Breast epithelium (tissue), 4 donors: ENCODE measurements at regions not wholly inside any gene's neighbourhood (a gene's known extent, or its start where the extent isn't known, plus 50 kb on each side); places are given as distances from the start of the nearest gene placed in this dataset.

Source experiments
- DNase-seq, 2 donors: peaks; one replicate each; pipeline ENCODE4 v3.0.0-alpha.2; 2019; ENCODE audit warnings: low spot score in 2 of 2
- H3K27ac ChIP-seq, 2 donors: fragments of 200-600 bp; sonication (generic) in 1 of 2; one replicate each; pipeline ENCODE4 v1.5.1; 2016 to 2019; ENCODE audit warnings: mild to moderate bottlenecking in 1 of 2
- H3K27me3 ChIP-seq, 2 donors: fragments of 200-600 bp; sonication (generic) in 1 of 2; one replicate each; pipeline versions ENCODE4 v1.5.1 to v1.6.0; 2017 to 2019; ENCODE audit warnings: control low read depth in 1 of 2, mild to moderate bottlenecking in 1 of 2
- H3K36me3 ChIP-seq: fragments of 200-600 bp; one replicate; pipeline ENCODE4 v1.5.1; 2019
- H3K4me1 ChIP-seq, 2 donors: fragments of 200-600 bp; sonication (generic); one replicate each; pipeline ENCODE4 v1.5.1; 2016 to 2019; ENCODE audit warnings: control low read depth in 1 of 2
- H3K4me3 ChIP-seq, 3 donors: fragments of 200-600 bp; sonication (generic); 1 replicate in 2 of 3; 2 replicates in 1 of 3; pipeline ENCODE4 v1.5.1; 2016 to 2019; ENCODE audit warnings: mild to moderate bottlenecking in 3 of 3, moderate library complexity in 2 of 3
- H3K9me3 ChIP-seq, 2 donors: fragments of 200-600 bp; sonication (generic) in 1 of 2; one replicate each; pipeline ENCODE4 v1.5.1; 2016 to 2019; ENCODE audit warnings: control low read depth in 1 of 2
- CTCF ChIP-seq, 3 donors: fragments of 450-650 bp; IDR thresholded peaks; one replicate each; pipeline ENCODE4 v1.5.1; 2016 to 2017; ENCODE audit warnings: antibody characterized with exemption in 3 of 3, mild to moderate bottlenecking in 3 of 3, moderate library complexity in 3 of 3
- POLR2A ChIP-seq: fragments of 450-650 bp; IDR thresholded peaks from one replicate; pipeline ENCODE4 v1.6.1; 2016; ENCODE audit warnings: antibody characterized with exemption, mild to moderate bottlenecking, moderate library complexity
- POLR2AphosphoS5 ChIP-seq, 3 donors: sonication (generic); formaldehyde crosslinking; IDR thresholded peaks; one replicate each; pipeline ENCODE4 v1.6.1; 2017; ENCODE audit warnings: antibody characterized with exemption in 3 of 3
- intact Hi-C: fragments of 100-400 bp; cut with DNase I; formaldehyde crosslinking; loops from one replicate; pipeline ENCODE4 v1.15.1; 2023; ENCODE audit warnings: low total_unique reads

DNA sequence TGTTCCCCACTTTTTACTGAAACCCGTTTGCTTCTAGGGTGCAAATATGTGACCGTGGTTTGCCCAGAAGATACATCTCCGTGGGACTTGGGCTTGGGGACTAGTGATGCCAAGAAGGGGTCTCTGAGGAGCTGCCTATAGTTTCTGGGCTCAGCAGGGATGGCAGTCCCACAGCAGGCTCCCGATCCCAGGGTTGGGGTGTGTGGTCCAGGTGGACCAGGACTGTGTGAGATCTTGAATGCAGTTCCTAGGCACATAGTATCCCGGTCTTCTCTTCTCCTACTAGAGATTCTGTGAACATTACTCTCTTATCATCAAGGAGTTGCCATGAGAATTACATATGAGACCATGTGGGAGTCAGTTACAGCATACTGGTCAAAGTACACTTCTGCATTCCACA is 435.8 kb upstream of the SPRED2 start:
- Histone ChIP-seq H3K9me3 (no peaks in the 10 kb centered on the region), H3K27ac (no peak overlapping the region), H3K27me3 (no peaks in the 10 kb centered on the region), H3K4me3 (no peak overlapping the region), H3K4me1 (no peaks in the 10 kb centered on the region), H3K36me3 (no peaks in the 10 kb centered on the region)
- intact Hi-C loops = loop anchor here (5.0 kb wide), 1 partner anchor 1404 kb away; no protein-coding TSS in a partner anchor
- DNase-seq = no peak
- no peak for TF ChIP-seq POLR2AphosphoS5 (IDR thresholded peaks at IDR 0.05)
- no peak for TF ChIP-seq CTCF (IDR thresholded peaks at IDR 0.05)

DNA sequence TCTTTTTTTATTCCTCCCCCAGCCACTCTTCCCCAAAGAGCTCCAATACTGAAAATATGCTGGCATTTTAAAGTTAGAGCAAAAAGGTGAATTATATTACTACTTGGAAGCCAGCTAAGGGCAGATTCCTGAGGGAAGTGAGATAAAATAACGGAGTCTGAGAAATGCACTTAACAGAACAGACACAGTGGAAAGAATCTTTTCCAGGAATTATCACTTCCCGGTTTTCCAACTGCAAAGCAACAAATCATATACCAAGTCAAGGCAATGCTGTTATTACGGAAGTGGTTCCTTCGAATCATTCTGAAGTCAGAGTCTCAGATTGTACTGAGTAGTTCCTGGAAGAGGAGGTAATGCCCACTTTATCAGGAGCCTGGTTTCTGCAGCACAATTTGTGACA is 435.0 kb upstream of the SPRED2 start:
- H3K27ac ChIP-seq = no peak overlapping the region
- no peaks in the 10 kb centered on the region for H3K4me1 ChIP-seq
- H3K27me3 ChIP-seq = no peaks in the 10 kb centered on the region
- no peak overlapping the region for H3K4me3 ChIP-seq
- intact Hi-C loops = loop anchor here (5.0 kb wide), 1 partner anchor 1405 kb away; no protein-coding TSS in a partner anchor
- TF ChIP-seq POLR2A = no peak
- TF ChIP-seq CTCF (IDR thresholded peaks at IDR 0.05) = no peak
- no peak for TF ChIP-seq POLR2AphosphoS5 (IDR thresholded peaks at IDR 0.05)
- H3K36me3 ChIP-seq = no peaks in the 10 kb centered on the region
- H3K9me3 ChIP-seq = no peaks in the 10 kb centered on the region
- no peak for DNase-seq

DNA sequence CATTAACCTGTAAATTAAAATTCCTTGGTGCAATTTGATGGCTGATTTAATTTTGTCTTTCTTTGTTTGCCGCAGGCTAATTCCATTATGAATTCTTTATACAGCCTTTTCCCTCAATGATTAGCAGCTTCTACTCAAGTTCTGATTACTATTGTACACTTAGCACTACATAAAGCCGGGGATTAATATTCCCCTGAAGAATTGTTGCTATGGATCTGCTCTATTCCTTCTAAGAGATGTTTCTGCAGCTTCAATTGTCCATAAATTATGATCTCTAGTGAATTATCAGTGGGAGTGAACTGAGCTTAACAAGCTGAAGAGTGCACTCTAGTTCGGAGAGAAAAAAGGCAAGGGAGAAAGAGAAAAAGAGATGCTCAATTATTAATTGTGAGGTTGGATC is 433.7 kb upstream of the SPRED2 start:
- no peak for DNase-seq
- no peaks in the 10 kb centered on the region for H3K27me3 ChIP-seq
- intact Hi-C loops = loop anchor here (5.0 kb wide), 1 partner anchor 1406 kb away; no protein-coding TSS in a partner anchor
- no peaks in the 10 kb centered on the region for H3K4me1 ChIP-seq
- H3K9me3 ChIP-seq = no peaks in the 10 kb centered on the region
- no peak for TF ChIP-seq POLR2A
- TF ChIP-seq CTCF (IDR thresholded peaks at IDR 0.05) = no peak
- TF ChIP-seq POLR2AphosphoS5 (IDR thresholded peaks at IDR 0.05) = no peak
- no peaks in the 10 kb centered on the region for H3K36me3 ChIP-seq
- no peak overlapping the region for H3K4me3 ChIP-seq
- H3K27ac ChIP-seq = no peak overlapping the region

DNA sequence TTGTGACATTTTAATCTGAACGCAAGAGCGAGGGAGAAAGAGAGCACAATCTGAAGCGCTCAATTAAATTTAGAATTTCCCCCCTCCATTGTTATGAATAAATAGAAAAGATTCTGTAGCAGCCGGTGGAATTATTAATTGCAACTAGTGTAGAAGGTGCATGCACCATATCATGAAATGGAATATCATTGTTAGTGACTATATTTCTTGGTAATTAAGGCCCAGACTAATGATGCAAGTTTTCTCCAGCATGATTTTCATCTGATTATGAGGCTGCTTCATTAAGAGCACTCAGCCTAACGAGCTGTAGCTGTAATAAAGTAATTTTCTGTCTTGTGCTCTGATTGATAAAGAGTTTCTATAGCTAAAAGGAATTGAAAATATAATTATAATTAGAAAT is 432.2 kb upstream of the SPRED2 start:
- no peak for TF ChIP-seq POLR2A
- TF ChIP-seq POLR2AphosphoS5 (IDR thresholded peaks at IDR 0.05) = no peak
- TF ChIP-seq CTCF (IDR thresholded peaks at IDR 0.05) = no peak
- no peaks in the 10 kb centered on the region for H3K27me3 ChIP-seq
- H3K4me3 ChIP-seq = no peak overlapping the region
- intact Hi-C loops = loop anchor here (5.0 kb wide), 1 partner anchor 1408 kb away; no protein-coding TSS in a partner anchor
- no peak for DNase-seq
- H3K4me1 ChIP-seq = no peaks in the 10 kb centered on the region
- no peaks in the 10 kb centered on the region for H3K36me3 ChIP-seq
- H3K9me3 ChIP-seq = no peaks in the 10 kb centered on the region
- H3K27ac ChIP-seq = no peak overlapping the region

GRCh38 chr2:65863713-65864112 is 431.3 kb upstream of the SPRED2 start:
- H3K4me1 ChIP-seq = no peaks in the 10 kb centered on the region
- H3K36me3 ChIP-seq = no peaks in the 10 kb centered on the region
- TF ChIP-seq POLR2AphosphoS5 (IDR thresholded peaks at IDR 0.05) (no peak), POLR2A (no peak), CTCF (IDR thresholded peaks at IDR 0.05) (no peak)
- no peak overlapping the region for H3K27ac ChIP-seq
- intact Hi-C loops = no loop called here
- H3K9me3 ChIP-seq = no peaks in the 10 kb centered on the region
- H3K27me3 ChIP-seq = no peaks in the 10 kb centered on the region
- no peak overlapping the region for H3K4me3 ChIP-seq
- no peak for DNase-seq
